LNCaP clone FGC (cell line): ENCODE measurements at regions not wholly inside any gene's neighbourhood (a gene's known extent, or its start where the extent isn't known, plus 50 kb on each side); places are given as distances from the start of the nearest gene placed in this dataset.

ENCODE experiments used
- DNase-seq: peaks from one replicate; pipeline ENCODE4 v3.0.0-alpha.2; 2011; ENCODE audit warnings: low read depth
- H3K4me3 ChIP-seq: 2 replicates; pipeline ENCODE4 v1.5.1; 2011; ENCODE audit warnings: mild to moderate bottlenecking, low read depth, low read length, control low read depth
- CTCF ChIP-seq: IDR thresholded peaks from 2 replicates; pipeline ENCODE4 v1.5.1; 2012; ENCODE audit warnings: mild to moderate bottlenecking; ENCODE audit not compliant: control insufficient read depth, insufficient read depth; ENCODE audit errors: extremely low read depth

GRCh38 chrX:69357317-69357716 lies 146.8 kb upstream of the NALF2 start:
- DNase-seq: no peak
- no peak for TF ChIP-seq CTCF
- H3K4me3 ChIP-seq: no peak overlapping the region

DNA sequence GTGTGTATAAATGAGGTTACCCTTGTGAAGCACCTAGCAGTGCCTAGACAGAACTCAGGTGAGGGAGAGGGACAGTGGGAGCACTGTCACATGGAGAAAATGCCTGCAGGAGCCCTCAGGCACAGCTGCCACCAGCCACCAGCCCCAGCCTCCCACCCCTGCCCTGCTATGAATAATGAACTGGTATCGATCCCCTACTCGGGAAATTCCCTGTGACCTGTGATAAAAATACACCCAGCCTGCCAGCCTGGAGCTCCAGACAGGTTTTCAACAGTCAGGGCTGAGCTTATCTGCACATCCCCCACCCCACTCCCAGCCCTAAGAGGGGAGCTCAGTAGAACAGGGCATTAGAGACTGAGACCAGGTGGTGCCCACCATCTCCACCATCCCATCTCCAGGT lies 159.6 kb upstream of the PJA1 start:
- no peak for DNase-seq
- no peak for TF ChIP-seq CTCF
- H3K4me3 ChIP-seq: no peak overlapping the region

DNA sequence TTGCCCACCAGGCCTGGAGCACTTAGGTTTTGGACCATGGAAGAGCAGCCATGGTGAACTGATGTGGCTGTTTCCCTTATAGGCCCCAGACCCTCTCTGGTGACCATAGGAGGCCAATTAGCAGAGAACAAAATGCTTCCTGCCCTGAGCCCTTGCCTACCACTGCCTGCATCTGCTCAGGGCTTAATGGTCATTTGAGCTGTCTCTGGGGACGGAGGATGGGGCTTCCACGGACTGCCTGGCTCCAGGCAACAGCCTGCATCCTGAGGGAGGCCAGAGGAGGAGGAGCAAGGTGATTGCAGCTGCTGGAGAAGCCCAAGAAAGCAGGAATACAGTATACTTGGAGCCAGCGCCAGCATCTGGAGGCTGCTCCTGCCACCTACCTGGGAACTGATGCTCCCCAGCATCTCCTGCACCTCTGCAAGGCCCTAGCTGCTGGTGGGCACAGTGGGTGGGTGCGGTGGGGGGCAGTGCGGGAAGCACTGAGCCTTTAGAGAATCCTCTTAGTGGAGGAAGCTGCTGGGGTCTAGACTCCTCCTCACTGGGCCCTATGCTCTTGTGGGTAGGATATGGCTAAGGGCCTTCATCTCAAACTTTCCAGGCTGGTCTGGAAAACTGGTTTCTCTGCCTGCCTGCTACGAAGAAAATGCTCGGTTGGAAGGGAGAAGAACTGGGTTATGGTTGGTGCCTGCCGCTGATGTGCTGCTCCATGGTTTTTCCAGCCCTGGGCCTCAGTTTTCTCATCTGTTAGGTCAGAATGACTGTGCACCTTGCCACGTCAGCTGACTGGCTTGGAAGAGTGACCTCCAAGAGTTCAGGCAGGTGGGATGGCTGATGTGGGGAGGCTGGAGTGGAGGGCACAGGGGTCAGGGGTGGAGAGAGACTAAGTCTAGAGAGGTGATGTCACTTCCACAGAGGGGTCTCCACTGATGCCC lies 158.8 kb upstream of the PJA1 start:
- no peak for TF ChIP-seq CTCF
- DNase-seq: no peak
- H3K4me3 ChIP-seq: no peak overlapping the region

GRCh38 chrX:69321789-69322188 lies 156.5 kb upstream of the PJA1 start:
- H3K4me3 ChIP-seq: no peak overlapping the region
- DNase-seq: no peak
- TF ChIP-seq CTCF: no peak

GRCh38 chrX:69321006-69321655 lies 155.9 kb upstream of the PJA1 start:
- H3K4me3 ChIP-seq: no peak overlapping the region
- no peak for TF ChIP-seq CTCF
- no peak for DNase-seq

DNA sequence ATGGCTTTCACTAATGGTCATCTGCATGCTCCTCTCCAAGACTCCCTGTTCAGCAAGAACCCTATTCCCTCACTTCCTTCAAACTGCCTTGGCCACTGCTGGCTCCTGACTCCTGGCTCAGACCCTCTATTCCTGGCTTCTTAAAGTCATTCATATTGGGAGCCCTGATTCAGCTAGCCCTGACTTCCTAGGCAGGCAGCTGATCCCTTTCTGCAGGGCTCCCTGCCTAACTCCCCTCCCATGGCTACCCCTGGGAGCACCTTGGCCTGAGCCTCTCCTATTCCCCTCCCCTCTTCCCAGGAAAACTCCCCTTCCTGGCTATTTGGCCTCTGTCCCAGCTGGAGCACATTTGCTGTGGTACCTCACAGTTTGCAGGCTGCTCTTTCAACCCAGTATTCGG lies 154.9 kb upstream of the PJA1 start:
- no peak overlapping the region for H3K4me3 ChIP-seq
- TF ChIP-seq CTCF: no peak
- DNase-seq: no peak
